ENCODE measurements at regions not wholly inside any gene's neighbourhood (a gene's known extent, or its start where the extent isn't known, plus 50 kb on each side); places are given as distances from the start of the nearest gene placed in this dataset.

DNA sequence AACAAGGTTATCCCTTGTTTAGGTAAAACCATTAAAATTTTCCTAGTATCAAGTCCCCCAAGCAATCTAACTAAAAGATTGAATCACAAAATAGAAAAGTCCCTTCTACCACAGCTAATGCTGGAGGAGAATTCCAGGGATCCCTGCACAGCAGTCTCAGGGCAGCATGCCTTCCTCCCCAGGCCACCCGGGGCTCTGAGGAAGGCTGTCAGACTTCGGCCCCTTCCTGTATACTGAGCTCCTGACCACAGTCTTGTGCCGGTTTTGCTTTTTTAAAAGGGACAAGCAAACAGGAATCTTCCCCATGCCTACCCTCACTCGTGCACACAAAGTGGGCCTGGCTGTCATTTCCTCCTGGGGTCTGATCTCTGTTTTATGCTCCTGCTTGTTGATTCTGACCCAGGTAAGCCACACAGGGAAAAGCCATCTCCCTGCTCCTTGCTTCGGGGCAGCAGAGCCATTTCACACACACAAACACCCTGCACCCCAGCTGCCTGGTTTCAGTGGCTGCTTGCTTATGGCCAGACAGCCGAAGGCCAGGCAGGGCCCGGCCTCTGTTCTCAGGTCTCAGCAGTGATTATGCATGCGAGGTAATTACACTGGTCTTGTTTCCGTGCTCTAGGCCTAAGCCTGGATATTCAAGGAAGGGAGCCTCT lies 211.9 kb downstream of the NXNL2 start:
- TF ChIP-seq, protein P1, sequence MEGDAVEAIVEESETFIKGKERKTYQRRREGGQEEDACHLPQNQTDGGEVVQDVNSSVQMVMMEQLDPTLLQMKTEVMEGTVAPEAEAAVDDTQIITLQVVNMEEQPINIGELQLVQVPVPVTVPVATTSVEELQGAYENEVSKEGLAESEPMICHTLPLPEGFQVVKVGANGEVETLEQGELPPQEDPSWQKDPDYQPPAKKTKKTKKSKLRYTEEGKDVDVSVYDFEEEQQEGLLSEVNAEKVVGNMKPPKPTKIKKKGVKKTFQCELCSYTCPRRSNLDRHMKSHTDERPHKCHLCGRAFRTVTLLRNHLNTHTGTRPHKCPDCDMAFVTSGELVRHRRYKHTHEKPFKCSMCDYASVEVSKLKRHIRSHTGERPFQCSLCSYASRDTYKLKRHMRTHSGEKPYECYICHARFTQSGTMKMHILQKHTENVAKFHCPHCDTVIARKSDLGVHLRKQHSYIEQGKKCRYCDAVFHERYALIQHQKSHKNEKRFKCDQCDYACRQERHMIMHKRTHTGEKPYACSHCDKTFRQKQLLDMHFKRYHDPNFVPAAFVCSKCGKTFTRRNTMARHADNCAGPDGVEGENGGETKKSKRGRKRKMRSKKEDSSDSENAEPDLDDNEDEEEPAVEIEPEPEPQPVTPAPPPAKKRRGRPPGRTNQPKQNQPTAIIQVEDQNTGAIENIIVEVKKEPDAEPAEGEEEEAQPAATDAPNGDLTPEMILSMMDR (IDR thresholded peaks at IDR 0.05), result no peak
- TF ChIP-seq, protein P2, sequence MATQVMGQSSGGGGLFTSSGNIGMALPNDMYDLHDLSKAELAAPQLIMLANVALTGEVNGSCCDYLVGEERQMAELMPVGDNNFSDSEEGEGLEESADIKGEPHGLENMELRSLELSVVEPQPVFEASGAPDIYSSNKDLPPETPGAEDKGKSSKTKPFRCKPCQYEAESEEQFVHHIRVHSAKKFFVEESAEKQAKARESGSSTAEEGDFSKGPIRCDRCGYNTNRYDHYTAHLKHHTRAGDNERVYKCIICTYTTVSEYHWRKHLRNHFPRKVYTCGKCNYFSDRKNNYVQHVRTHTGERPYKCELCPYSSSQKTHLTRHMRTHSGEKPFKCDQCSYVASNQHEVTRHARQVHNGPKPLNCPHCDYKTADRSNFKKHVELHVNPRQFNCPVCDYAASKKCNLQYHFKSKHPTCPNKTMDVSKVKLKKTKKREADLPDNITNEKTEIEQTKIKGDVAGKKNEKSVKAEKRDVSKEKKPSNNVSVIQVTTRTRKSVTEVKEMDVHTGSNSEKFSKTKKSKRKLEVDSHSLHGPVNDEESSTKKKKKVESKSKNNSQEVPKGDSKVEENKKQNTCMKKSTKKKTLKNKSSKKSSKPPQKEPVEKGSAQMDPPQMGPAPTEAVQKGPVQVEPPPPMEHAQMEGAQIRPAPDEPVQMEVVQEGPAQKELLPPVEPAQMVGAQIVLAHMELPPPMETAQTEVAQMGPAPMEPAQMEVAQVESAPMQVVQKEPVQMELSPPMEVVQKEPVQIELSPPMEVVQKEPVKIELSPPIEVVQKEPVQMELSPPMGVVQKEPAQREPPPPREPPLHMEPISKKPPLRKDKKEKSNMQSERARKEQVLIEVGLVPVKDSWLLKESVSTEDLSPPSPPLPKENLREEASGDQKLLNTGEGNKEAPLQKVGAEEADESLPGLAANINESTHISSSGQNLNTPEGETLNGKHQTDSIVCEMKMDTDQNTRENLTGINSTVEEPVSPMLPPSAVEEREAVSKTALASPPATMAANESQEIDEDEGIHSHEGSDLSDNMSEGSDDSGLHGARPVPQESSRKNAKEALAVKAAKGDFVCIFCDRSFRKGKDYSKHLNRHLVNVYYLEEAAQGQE (IDR thresholded peaks at IDR 0.05; ENCODE audit: insufficient read depth in 1 of 2, low read depth in 2 of 2, low read length in 1 of 2), result no peak
- no peak for TF ChIP-seq POLR2AphosphoS5 (IDR thresholded peaks at IDR 0.05; ENCODE audit: low read depth, low read length)
- no peak for TF ChIP-seq TCF7L2 (IDR thresholded peaks at IDR 0.05; ENCODE audit: low read depth, low read length)
- TF ChIP-seq SIN3A (IDR thresholded peaks at IDR 0.05; ENCODE audit: borderline replicate concordance, insufficient read depth, low read depth, low read length), result no peak
